ENCODE measurements at regions not wholly inside any gene's neighbourhood (a gene's known extent, or its start where the extent isn't known, plus 50 kb on each side); places are given as distances from the start of the nearest gene placed in this dataset.

DNA sequence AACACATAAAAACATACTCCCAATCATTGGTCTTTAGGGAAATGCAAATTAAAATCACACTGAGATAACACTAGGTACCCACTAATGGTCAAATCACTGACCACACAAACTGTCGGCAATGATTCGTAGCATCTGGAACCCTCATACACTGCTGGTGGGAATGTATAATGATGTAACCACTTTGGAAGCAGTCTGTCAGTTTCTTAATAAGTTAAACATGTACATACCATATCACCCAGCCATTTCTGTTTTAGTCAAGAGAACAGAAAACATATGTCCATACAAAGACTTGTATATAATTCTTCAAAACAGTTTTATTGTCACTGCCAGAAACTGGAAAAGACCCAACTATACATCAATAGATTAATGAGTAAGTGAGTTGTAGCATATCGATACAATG is 63.3 kb upstream of the LRRC3B start:
- DNase-seq = no peak

DNA sequence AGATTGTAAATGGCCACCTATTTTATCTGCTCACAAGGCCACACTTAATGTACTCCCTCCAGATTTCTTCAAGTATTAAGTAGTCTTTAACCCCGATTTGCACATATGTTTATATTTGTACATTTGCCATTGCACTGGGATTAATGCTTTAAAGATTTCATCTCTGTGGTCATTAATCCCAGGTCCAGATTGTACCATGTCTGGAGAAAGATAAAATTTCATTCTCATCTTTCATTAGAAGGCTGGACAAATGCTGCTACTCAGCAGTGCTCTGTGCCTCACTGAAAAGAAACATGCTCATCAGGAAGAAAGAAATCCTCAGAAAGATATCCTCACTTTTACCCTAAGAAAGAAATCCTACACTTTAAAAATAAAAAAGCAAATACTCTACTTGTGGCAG is 62.5 kb upstream of the LRRC3B start:
- DNase-seq = no peak

DNA sequence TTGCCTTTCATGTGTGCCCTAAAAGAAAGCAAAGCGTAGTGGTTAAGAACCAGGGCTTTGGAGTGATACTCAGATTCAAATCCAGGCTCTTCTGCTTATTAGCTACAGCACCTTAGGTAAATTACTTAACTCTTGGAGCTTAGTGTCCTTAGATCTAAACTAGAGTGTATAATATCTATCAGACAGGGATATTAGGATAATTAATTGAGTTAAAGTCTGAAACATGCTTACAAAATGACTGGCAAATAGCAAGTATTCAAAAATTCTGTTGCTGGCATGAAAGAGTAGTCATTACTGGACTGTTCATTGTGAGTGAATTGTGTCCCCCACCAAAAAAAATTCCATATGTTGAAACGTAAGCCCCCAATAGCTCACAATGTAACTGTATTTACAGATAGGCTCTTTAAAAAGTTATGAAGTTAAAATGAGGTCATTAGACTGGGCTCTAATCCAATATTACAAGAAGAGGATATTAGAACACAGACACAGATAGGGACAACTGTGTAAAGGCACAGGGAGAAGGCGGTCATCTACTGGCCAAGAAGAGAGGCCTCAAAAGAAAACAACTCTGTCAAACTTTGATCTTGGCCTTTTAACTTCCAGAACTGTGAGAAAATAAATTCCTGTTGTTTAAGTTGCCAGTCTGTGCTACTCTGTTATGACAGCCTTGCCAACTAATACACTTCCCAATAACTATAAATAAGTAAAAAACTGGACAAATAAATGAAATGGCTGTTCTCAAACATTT is 60.4 kb upstream of the LRRC3B start:
- DNase-seq = no peak
